Astrocyte of the spinal cord (primary cell): ENCODE measurements at regions not wholly inside any gene's neighbourhood (a gene's known extent, or its start where the extent isn't known, plus 50 kb on each side); places are given as distances from the start of the nearest gene placed in this dataset.

Experiments
- DNase-seq: peaks from one replicate; pipeline ENCODE4 v3.0.0; 2011; ENCODE audit warnings: low read depth, low spot score
- H3K4me3 ChIP-seq: 2 replicates; pipeline ENCODE4 v1.5.1; 2011; ENCODE audit warnings: low read depth, mild to moderate bottlenecking, low read length, moderate library complexity
- CTCF ChIP-seq: IDR thresholded peaks from 2 replicates; pipeline ENCODE4 v1.5.1; 2012; ENCODE audit warnings: low read depth, mild to moderate bottlenecking, low read length, inconsistent platforms
- in situ Hi-C: cut with HindIII; loops from 2 replicates; pipeline ENCODE4 v1.10.0; 2017; ENCODE audit warnings: low sequenced_read_pairs

DNA sequence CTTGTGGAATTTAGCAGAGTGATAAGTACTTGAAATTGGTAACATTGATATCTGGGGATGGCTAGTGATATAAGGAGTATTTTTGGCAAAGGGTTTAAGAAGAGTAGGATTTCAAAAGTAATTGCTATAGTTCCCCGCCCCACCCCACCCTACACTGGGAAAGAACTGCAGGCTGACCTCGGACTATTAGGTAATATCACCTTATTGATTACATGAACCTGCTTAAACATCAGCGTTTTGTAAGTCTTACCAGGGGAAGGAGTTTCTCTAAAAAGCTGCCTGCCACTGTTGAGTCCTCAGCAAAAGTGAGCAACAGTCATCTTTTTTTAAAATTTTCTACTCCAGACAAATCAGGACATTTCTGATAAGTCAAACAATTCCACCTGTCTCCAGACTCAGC lies 337.3 kb downstream of the DTWD2 start:
- TF ChIP-seq CTCF, result no peak
- in situ Hi-C loops, result no loop called here
- H3K4me3 ChIP-seq, result no peak overlapping the region
- no peak for DNase-seq

DNA sequence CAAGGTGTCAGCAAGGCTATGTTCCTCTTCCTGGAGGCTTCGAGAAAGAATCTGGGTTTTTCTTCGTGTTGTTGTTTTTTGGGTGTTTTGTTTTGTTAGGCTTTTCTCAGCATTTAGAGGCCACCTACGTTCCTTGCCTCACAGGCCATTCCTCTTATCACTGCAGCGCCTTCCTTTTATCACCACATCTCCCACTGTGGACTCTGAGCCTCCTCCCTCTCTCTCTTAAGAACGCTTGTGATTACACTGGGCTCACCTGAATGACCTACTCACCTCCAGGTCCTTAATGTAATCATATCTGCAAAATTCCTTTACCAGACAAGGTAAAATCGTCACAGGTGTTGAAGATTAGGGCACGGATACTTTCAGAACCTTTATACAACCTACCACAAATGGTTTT lies 340.8 kb downstream of the DTWD2 start:
- no peak for DNase-seq
- in situ Hi-C loops, result no loop called here
- TF ChIP-seq CTCF, result no peak
- H3K4me3 ChIP-seq, result no peak overlapping the region

DNA sequence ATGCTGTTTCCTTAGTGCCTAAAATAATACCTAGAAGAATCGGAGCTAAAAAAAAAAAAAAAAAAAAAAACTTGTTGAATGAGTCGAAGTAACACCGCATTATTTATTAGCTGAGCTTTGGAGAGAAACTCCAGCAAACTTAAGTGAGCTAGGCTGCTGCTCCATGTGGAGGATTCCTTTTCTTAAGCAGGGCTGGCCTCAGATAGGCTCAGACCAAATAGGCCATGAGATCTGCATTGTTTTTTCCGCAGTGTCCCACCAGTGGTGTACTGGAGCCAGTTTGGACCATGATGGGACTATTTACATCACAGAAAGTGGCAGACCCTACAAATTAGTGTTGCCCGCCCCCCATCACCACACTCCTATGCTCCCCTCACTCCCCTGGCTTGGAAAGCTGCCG lies 341.4 kb downstream of the DTWD2 start:
- in situ Hi-C loops, result no loop called here
- H3K4me3 ChIP-seq, result no peak overlapping the region
- TF ChIP-seq CTCF, result no peak
- DNase-seq, result no peak

DNA sequence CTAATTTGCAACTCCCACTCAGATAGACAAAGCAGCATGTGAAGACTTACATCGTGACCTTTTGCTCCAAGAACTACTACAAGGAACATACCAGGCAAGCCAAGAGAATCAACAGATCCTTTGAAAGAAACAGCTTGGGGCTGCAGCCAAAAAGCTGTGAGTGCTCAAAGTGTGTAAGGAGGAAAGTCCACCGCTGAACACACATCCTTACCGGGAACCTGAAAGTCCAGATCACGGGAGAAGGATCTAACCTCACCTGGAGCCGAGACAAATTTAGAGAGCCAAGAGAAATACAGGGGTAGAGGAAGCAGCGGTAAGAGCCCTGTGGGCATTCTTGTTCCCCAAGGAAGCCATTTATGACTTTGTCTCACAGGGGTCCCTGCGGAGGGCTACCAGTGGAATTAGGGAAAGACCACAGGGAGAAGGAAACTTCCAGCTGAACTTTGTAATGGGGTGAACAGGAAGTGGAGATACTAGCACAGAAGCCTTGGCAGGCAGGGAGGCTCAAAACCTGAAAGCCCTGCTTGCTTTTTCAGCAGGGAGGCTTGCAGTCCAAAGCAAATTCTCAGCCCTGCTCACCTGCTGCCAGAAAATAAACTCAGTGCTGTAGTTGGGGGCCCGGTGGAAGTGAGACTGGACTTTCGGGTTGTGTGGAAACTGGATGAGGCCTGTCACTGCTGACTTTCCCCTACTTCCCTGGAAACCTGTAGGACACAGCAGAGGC lies 350.2 kb downstream of the DTWD2 start:
- TF ChIP-seq CTCF, result no peak
- no peak for DNase-seq
- no peak overlapping the region for H3K4me3 ChIP-seq
- in situ Hi-C loops, result no loop called here

- no peak for DNase-seq
- H3K4me3 ChIP-seq, result no peak overlapping the region
- no peak for TF ChIP-seq CTCF
- in situ Hi-C loops, result no loop called here
These were observed 359.5 kb downstream of the DTWD2 start for GRCh38 chr5:118628660-118629354.

GRCh38 chr5:118620233-118620632 lies 368.1 kb downstream of the DTWD2 start:
- DNase-seq, result no peak
- H3K4me3 ChIP-seq, result no peak overlapping the region
- TF ChIP-seq CTCF, result no peak
- in situ Hi-C loops, result no loop called here
